Epithelial cell of proximal tubule (primary cell): ENCODE measurements at regions not wholly inside any gene's neighbourhood (a gene's known extent, or its start where the extent isn't known, plus 50 kb on each side); places are given as distances from the start of the nearest gene placed in this dataset.

ENCODE experiments used
- DNase-seq: peaks from one replicate; pipeline ENCODE4 v3.0.0-alpha.2; 2011; ENCODE audit warnings: low read depth
- H3K4me3 ChIP-seq: 2 replicates; pipeline ENCODE4 v1.5.1; 2011; ENCODE audit warnings: low read depth, mild to moderate bottlenecking, low read length
- TF ChIP-seq, protein P1 (sequence below): conservative IDR thresholded peaks from 2 replicates; pipeline ENCODE4 v1.5.1; 2012; ENCODE audit warnings: low read depth, mild to moderate bottlenecking, low read length

DNA sequence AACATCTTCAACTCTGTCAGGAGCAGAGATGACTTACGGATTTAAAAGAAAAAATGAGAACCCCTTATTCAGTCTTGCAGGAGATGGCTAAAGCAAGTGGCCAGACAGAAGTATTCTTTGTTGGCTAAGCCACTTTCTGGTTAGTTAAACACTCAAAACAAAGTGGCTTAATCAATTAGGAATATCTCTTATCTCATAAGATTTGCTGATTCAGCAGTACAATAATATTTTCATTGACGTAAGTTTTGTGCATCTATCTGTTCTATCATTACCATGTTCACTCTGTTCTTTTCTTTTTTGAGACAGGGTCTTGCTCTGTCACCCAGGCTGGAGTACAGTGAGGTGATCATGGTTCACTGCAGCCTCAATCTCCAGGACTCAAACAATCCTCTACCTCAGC is 342.0 kb downstream of the EN1 start:
- TF ChIP-seq, protein P1, sequence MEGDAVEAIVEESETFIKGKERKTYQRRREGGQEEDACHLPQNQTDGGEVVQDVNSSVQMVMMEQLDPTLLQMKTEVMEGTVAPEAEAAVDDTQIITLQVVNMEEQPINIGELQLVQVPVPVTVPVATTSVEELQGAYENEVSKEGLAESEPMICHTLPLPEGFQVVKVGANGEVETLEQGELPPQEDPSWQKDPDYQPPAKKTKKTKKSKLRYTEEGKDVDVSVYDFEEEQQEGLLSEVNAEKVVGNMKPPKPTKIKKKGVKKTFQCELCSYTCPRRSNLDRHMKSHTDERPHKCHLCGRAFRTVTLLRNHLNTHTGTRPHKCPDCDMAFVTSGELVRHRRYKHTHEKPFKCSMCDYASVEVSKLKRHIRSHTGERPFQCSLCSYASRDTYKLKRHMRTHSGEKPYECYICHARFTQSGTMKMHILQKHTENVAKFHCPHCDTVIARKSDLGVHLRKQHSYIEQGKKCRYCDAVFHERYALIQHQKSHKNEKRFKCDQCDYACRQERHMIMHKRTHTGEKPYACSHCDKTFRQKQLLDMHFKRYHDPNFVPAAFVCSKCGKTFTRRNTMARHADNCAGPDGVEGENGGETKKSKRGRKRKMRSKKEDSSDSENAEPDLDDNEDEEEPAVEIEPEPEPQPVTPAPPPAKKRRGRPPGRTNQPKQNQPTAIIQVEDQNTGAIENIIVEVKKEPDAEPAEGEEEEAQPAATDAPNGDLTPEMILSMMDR: no peak
- no peak overlapping the region for H3K4me3 ChIP-seq
- DNase-seq: no peak

DNA sequence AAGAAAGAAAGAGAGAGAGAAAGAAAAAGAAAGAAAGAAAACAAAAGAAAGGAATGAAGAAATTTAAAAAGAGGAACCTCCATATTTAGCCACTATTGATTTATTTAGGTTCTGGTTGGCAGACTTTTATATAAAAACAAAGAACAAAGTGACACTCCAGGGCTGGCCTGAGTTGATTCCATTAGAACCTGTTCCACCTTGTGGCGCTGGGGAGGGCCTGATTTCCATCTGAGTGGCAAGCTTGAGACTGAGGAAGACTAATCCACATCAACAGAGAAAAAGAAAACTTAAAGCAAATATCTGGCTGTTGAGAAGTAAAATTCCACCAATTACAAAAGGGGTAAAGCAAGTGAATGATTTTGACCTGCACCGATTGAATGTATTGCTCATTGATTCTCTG is 345.3 kb downstream of the EN1 start:
- no peak overlapping the region for H3K4me3 ChIP-seq
- no peak for DNase-seq
- TF ChIP-seq, protein P1: no peak

DNA sequence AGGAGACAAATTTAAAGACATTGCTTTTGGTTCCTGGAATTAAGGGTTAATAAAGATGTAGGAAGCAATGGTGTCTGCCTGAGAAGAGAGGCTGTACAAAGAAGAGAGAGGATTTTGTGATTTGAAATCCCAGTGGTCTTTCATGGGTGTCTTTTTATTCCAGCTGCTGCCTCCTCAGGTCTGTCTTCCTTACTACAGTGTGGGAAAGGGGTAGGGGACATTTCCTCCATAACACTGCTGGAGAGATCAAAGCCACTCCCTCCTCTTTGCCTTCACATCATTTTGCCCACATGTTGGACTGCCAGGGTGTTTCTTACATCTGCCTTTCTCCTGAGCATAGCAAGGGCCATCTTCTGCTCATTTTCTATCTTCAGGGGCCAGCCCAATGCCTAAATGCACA is 348.5 kb downstream of the EN1 start:
- TF ChIP-seq, protein P1: no peak
- no peak overlapping the region for H3K4me3 ChIP-seq
- no peak for DNase-seq

DNA sequence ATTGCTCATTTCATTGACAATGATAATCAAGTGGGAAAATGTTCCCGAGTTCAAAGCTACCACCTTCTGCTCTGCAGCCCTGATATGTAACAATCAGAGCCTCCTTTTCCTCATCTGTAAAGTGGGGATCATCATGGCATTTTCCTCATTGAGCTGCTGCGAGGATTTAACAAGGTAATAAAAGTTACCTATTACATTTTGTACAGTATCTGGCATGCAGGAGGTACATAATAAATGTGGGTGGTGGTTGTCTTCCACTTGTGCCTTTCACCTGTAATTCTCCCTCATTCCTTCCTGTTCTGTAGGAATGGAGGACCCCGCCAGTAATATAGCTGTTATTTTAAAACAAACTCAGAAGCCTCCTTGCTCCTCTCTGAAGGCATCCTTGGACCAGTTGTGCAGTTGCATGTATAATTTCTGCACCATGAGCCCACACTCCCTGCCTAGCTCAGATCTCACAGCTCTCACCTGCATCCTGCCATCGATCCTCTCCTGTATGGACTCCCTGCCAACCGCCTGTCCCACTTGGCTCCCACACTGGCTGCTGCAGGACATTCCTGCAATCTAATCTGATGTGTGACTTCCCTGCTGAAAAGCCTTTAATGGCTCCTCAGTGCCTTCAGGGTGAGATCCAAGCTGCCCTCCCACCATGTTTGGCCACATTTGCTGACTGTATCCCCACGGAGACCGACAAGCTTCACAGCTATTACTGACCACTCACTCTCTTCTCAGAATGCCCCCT is 350.4 kb downstream of the EN1 start:
- H3K4me3 ChIP-seq: no peak overlapping the region
- TF ChIP-seq, protein P1: no peak
- no peak for DNase-seq

DNA sequence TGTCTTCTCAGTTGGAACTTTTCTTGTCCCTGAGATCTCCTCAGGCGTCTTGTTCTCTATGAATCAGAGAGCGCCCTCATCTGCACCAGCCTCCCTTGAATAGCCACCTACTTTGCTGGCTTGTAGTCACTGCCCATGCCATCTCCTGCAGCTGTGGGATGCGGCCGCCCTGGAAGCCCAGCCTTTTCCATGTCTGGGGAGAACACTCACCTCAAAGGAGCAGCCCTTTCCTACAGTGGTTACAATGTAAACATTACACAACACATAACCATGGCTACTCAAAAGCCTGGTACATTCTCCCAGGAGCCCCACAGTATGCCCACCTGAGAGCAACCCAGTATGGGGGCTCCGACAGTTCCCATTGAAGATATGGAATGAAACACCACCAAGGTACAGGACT is 351.0 kb downstream of the EN1 start:
- no peak for DNase-seq
- TF ChIP-seq, protein P1: no peak
- no peak overlapping the region for H3K4me3 ChIP-seq

DNA sequence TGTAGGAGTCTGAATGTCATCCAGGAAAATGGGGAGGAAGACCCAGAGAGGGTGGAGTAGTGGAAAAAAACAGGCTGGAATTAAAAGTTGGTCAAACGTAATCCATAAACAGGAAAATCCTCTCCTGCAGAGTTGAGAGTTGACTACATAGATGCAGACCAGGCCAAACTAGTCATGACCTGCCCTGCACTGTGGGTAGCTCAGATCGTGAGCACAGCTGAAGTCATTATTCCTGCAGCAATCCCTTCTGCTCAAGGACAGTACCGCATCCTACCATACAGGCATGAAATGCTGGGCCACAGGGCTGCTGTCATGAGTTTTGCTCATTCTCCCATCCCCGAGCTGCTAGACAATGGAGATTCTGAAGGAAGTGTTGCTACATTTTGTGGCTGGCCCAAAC is 352.2 kb downstream of the EN1 start:
- H3K4me3 ChIP-seq: no peak overlapping the region
- DNase-seq: no peak
- TF ChIP-seq, protein P1: no peak

DNA sequence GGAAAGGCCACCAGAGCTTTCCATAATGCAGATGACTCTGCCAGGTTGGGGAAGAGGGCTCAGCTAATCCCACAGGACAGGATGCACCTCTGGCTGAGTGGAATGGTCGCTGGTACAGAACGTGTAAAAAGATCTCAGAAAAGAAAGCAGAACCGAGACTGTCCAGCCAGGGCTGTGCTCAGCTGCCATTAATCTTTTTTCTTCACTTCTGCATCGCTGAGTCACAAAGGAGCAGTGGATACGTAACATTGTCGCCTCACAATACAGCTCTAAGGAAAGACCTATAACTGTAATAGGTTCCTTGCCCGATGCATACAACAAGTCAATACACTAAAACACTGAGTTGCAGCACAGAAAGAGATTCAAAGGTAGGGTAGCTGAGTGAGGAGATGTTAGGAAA is 354.2 kb downstream of the EN1 start:
- no peak overlapping the region for H3K4me3 ChIP-seq
- DNase-seq: no peak
- TF ChIP-seq, protein P1: no peak
